ENCODE measurements at regions not wholly inside any gene's neighbourhood (a gene's known extent, or its start where the extent isn't known, plus 50 kb on each side); places are given as distances from the start of the nearest gene placed in this dataset.
A peak's percentile ranks its signal among the peaks of the same experiment; 100 is the strongest.
"Not testable (repeated sequence)": the region's sequence is repeated elsewhere in the genome, so short reads cannot be mapped to it uniquely, and the experiment has no call there.

DNA sequence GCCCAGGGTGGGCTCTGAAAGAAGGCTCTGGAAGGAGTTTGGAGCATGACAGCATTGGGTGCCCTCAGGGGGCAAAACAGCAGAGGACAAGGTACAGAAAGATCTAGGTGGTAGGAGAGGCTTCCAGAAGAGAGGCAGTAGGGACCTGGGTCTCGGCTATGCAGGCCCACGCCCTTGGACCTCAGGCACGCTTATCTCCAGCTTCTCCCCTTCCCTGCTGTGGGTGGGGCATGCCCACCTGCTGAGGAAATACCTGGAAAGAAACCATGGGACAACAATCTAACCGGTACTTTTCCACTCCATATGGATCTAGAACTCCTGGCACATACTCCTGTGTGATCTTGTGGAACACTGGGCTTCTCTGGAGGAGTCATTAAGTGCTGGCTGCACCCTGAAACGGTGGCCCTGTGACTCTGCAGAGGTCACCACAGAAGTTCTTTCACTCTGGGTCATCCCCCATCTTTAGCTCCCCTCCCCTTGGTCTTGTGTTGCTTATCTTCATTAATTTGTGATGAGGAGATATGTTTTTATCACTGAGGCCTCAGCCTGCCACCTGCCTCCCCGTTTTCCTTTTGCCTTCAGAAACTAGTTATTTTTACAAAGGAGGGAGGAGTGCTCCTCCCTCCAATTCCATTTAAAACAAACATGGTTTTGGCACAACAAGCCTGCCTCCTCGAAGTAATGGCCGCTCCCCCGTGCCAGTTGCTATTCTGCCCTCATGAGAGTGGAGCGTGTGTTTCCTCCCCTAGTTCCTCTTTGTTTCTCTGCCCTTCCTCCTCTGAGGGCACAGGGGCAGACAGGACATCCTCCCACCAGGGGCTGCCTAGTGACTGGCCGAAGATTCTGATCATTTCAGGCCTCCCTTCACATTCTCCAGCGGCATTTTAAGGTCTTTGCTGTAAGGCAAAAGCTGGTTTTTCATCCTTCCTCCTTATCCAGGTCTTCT, 78.0 kb upstream of the ATP5PO start:
- DNase-seq, result no peak

- DNase-seq, result not testable (repeated sequence)
These were observed 76.8 kb upstream of the ATP5PO start for GRCh38 chr21:33992412-33992811.

- DNase-seq, result no peak
These were observed 75.5 kb upstream of the ATP5PO start for GRCh38 chr21:33991133-33991532.

- no peak for DNase-seq
These were observed 73.8 kb upstream of the ATP5PO start for GRCh38 chr21:33989440-33989839.

DNA sequence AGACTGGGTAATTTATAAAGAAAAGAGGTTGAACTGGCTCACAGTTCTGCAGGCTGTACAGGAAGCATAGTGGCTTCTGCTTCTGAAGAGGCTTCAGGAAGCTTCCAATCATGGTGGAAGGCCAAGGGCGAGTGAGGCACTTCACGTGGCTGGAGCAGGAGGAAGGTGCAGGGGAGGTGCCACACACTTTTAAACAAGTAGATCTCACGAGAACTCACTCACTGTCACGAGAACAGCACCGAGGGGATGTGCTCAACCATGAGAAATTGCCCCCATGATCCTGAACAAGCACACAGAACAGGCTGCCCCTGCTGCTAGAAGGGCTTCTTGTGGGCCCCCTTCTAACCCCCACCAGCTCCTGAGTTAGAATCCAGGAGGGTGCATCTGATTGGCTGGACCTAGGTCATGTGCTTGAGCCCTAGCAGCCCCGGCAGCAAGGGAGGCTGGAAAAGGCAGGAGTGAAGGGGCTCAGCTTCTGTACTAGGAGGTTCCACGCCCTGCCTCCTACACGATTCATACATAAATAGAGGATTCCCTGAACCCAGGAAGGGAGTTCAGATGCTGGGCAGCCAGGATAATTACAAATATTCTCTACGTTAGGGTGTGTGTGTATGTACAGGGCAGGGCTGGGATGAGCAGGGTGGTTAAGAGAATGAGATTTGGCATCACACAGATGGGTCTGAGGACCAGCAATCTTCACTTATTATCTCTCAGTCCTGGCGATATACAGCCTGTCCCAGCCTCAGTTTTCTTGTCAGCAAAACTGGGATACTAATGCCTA, 72.8 kb upstream of the ATP5PO start:
- no peak for DNase-seq

DNA sequence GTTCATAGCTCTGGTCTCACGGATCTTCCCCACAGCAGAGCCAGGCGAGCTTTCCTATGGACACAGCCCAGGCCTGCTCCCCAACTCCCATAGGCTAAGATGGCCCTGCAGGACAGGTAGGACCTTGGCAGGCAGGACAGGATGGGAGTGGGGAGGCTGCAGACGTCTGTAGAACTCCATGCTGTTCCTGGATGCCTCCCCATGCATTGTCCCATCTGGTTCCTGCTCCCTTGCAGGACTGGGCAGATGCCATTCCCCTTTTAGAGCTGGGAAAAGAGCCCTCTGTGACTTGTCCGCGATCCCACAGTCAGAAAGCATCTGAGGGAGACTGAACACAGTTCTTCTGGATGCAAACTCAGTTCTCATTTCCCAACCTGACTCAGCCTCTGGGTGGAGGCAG, 71.9 kb upstream of the ATP5PO start:
- DNase-seq, result no peak

DNA sequence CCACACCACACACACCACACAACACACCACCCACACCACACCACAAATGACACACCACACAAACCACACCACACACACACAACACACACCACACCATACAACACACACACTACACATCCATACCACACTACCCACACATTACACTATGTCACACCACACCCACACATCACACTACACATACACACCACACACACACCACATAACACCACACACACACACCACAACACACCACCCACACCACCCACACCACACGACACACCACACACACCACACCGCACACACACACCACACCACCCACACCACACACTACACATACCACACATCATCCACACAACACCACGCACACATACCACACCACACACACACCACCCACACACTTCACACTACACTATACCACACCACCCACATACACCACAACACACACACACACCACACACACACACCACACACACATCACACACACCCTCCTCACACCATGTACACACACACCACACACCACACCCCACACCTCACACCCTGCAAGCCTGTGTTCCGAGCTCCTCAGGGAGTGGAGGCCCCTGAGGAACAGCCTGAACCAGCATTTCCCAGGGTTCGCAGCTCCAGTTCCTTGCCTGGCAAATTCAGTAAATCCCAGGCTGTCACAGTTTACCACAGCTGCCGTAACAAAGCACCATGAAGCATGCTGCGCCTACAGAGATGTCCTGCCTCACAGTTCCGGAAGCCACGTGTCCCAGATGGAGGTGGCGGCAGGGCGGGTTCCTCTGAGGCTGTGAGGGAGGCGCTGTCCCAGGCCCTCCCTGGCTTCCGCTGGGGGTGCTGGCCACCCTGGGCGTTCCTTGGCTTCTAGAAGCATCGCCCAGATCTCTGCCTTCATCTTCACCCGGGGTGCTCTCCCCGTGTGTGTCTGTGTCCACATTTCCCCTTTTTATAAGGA, 69.8 kb upstream of the ATP5PO start:
- no peak for DNase-seq

DNA sequence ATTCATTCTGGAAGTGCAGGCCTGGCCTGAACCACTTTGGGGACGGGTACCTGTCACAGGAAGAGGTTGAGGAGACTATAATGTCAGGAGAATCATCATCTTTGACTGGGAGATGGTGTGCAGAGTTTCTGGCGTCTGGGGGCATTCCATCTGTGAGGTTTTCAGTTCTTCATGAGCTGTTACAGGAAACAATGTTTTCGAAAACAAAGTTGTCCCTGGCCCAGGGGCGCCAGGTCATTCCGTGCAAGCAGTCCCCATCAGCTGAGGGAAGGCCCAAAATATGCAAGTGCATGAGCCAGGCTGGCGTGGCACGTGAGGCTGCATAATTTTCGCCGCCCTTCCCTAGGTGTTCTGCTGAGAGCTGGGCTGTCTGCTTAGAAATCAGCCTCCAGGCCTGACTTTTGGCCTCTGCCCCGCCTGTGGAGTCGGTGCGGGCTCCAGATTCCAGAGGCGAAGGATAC, 68.4 kb upstream of the ATP5PO start:
- DNase-seq, result no peak

GRCh38 chr21:33981391-33982101, 65.9 kb upstream of the ATP5PO start:
- no peak for DNase-seq

DNA sequence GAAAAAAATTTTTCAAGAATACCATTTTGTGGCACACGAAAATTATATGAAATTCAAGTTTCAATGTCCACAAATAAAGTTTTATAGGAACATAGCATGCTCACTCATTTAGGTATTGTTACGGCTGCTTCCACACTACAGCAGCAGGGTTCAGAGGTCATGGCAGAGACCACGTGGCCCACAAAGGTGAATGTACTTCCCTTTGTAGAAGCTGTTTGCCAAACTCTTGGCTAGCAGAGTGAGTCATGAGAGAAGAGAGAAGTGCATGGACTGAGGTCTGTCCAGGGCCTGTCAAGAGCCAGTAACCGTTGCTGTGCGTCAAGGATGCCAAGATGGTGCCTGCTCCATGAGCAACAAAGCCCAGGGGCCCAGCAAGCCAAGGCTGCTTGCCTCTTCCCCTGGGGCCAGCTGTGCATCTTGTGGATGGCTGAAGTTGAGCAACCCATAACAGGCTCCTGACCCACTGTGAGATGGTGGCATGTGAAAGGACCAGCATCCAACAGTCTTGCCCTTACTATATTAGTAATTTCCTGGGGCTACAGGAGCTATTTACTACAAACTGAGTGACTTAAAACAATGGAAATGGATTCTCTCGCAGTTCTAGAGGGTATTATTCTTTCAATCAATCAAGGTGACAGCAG, 64.8 kb upstream of the ATP5PO start:
- DNase-seq, result no peak

GRCh38 chr21:33978585-33978984, 63.0 kb upstream of the ATP5PO start:
- DNase-seq, result no peak

DNA sequence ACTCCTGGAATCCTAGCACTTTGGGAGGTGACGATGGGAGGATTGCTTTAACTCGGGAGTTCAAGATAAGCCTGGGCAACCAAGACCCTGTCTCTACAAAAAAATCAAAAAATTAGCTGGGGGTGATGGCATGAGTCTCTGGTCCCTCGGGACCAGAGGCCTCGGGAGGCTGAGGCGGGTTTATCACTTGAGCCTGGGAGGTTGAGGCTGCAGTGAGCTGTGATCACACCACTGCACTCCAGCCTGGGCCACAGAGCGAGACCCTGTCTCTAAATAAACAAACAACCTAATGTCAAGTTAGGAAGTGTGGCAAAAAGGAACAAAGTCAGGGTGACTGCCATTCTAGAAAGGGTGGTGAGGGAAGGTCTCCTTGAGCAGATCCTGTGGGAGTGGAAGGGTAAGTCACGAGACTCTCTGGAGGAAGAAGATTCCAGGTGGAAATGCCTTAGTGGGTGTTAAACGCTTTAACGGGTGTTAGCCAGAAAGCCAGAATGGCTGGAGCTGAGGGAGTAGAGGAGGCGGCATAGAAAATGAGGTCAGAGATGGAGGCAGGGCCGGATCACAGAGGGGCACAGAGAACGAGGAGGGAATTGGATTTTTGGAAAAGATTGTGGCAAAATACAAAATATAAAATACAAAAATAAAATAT, 62.2 kb upstream of the ATP5PO start:
- no peak for DNase-seq

DNA sequence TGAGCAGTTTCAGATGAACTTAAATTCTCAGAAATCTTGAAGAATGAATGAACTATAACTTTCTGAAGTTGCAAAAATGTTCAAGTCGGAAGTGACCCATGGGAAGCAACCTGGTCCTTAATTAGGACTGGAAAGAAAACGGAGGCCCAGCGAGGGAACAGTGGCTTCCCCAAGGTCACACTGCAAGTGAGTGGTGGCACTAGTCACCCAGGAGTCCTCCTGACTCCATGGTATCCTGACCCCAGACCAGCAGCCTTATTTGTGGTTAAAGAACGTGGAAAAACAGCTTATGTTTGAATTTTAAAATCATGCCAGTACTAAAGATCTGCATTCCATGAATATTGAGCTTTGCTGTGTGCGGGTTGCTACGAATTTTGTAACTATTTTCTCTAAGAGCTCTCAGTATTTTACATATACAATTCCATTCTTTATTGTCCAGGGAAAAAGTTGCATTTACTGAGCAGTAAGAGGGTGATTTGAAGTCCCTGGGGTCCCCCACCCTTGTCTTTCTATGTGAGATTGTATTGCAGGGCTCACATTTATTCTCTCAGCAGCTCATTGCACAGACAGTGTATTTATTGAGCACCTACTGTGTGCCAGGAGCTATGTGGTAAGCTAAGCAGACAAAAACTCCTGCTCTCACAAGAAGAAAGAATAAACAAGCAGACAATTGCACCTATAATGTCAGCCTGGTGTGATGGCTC, 61.6 kb upstream of the ATP5PO start:
- no peak for DNase-seq

DNA sequence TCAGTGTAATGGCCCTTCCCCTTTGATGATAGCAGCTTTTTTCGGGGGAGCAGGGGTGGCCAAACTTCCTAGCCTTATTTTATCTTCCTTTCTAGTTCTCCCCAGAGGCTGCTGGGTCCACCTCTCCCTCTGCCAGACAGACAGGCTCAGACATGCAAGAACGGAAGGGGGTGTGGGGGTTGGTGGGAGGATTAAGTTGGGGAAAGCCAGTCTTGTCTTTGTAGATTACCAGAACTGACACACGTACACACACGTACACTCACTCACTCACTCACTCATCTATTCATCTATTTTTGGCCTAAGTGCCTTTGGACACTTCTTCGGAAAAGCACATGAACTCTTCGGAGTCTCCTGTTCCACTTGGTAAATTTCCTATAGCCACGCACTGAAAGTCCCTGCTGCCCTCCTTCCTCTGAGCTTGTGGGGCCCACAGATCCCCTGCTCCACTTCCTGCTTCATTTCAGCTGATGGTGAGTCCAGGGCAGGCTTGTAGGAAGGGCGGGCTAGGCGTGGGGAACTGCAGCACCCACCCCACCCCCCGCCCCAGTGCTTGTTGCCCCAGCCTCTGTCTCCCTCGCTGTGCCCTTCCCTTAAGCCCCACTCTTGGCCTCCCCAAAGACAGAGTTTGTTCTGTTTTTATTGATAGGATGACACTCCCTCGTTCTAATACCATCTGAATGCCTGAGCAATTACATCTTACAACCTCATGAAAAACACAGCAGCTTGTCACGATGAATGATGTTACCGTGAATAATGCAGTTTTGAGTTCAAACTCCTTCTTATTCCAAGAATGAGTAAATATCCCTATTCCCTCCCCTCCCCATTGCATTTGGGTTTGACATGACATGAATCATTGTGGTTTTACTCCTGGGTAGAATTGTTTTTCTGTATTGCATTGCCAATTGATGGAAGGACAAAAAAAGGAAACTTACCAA, 60.7 kb upstream of the ATP5PO start:
- peak; percentile 98 for DNase-seq

DNA sequence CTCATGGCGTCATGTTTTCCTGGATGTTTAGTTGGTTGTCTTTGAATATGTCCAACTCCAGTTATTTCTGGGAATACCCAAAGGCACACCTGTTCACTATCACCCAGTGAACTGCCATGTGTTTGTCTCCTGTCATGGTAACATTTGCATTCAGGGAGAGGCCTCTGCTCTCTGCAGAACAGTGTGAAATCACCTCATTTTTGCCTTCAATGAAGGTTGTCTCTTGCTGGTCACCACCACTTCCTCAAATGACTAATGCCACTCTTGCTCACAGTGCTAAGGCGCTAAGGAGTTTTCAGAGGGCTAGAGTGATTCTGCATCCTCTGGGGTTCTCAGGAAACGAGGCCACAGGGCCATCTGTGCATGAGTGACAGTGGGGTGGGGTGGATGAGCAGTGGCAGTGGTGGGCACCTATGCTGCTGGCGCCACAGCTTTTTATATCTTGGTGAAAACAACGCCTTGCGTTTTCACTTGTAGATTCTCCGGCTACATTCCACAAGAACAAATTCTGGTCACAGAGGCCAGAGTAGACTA, 60.0 kb upstream of the ATP5PO start:
- peak; percentile 71 for DNase-seq

DNA sequence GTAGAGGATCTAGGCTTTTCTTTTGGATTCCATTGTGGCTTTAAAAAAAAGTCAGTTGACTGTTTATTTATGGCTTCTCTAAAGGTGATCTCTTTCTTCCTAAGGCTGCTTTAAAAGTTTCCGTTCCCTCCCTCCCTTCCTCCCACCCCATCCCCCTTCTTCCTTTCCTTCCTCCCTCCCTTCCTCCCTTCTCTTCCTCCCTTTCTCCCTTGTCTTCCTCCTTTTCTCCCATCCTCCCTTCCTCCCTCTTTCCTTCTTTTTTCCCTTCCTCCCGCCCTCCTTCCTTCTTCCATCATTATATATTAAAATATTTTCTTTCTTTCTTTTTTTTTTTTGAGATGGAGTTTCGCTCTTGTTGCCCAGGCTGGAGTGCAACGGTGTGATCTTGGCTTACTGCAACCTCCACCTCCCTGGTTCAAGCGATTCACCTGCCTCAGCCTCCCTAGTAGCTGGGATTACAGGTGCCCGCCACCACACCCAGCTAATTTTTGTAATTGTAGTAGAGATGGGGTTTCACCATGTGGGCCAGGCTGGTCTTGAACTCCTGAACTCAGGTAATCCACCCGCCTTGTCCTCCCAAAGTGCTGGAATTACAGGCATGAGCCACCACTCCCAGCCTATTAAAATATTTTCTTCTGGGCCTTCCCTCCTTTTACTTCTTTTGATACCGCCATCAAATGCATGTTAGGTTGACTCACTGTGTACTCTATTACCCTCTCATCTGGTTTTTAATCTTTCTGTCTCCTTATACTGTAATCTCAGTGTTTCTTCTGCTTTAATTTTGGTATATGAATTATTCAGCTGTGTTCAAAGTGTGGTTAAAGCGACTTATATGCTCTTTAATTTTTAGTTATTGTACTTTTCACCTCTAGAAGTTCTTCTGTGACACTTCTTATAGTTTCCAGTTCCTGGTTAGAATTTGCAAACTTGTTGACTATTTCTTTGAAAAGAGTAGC, 59.2 kb upstream of the ATP5PO start:
- DNase-seq, result no peak

DNA sequence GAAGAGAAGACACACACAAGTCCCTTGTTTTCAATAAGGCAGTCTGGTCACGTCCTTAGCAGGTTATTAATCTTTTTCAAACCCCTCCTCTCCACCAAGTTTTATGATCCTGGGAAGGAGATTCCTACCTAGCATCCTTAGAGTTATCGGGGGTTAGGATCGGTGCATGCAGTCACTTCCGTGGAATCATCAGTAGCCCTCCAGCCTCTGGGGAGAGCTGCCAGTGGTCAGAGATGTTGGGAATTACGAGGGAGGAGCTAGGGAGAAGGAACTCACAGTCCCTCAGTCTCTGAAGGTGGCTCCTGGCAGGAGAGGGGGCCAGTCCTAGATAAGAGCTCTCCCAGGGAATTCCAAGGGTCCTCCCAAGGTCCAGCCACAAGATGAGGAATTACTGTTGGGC, 57.7 kb upstream of the ATP5PO start:
- no peak for DNase-seq

- no peak for DNase-seq
These were observed 56.9 kb upstream of the ATP5PO start for GRCh38 chr21:33972539-33972938.
